ENCODE measurements at regions not wholly inside any gene's neighbourhood (a gene's known extent, or its start where the extent isn't known, plus 50 kb on each side); places are given as distances from the start of the nearest gene placed in this dataset.

DNA sequence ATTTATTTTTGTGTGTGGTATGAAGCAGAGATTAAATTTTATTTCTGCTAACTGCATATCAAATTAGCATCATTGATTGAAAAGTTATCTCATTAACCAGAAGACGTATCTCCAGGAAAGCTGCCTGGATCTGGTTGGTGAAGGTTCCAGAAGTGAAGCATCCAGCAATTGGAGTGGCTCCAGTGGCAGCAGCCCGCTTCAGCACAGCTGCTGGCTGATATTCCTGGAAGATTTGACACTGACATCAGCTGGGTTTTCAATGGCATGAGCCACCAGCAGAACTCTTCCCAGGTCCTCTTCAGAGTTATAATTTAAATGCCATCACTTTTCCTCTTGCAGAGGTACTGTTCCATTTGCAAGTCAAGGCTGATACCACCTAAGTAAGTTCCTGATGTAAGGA is 363.5 kb downstream of the BCKDHB start:
- DNase-seq = no peak
- Mint-ChIP-seq H3K27ac (no peak overlapping the region), H3K27me3 (ENCODE audit: insufficient read depth) (no peaks in the 10 kb centered on the region; the same call in none of the 2 replicates), H3K4me3 (no peak overlapping the region), H3K9me3 (no peaks in the 10 kb centered on the region), H3K4me1 (ENCODE audit: low read depth) (peaks cover 21% of the 10 kb centered on the region), H3K36me3 (ENCODE audit: low read depth) (no peaks in the 10 kb centered on the region)
- TF ChIP-seq, protein P1, sequence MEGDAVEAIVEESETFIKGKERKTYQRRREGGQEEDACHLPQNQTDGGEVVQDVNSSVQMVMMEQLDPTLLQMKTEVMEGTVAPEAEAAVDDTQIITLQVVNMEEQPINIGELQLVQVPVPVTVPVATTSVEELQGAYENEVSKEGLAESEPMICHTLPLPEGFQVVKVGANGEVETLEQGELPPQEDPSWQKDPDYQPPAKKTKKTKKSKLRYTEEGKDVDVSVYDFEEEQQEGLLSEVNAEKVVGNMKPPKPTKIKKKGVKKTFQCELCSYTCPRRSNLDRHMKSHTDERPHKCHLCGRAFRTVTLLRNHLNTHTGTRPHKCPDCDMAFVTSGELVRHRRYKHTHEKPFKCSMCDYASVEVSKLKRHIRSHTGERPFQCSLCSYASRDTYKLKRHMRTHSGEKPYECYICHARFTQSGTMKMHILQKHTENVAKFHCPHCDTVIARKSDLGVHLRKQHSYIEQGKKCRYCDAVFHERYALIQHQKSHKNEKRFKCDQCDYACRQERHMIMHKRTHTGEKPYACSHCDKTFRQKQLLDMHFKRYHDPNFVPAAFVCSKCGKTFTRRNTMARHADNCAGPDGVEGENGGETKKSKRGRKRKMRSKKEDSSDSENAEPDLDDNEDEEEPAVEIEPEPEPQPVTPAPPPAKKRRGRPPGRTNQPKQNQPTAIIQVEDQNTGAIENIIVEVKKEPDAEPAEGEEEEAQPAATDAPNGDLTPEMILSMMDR (IDR thresholded peaks at IDR 0.05) = no peak

DNA sequence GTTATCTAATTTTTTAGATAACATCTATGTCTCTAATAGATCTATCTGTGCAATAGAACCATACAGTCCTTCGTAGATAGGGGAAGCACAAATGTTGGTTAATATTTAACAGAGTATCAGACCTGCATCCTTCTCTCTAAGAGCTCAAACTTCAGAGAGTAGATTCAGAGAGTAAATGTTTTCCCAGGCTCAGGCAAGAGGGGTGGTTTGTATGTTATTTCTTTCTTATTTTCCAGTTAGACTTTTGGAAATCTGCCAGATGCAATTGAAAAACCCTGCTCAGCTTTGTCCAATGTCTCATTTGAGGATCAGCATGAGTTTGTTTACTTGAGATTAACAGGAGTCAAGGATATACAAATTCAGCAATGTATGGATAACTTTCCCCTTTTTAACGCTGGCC is 361.9 kb downstream of the BCKDHB start:
- Mint-ChIP-seq H3K9me3 (no peaks in the 10 kb centered on the region), H3K27me3 (ENCODE audit: insufficient read depth) (no peaks in the 10 kb centered on the region; the same call in none of the 2 replicates), H3K36me3 (ENCODE audit: low read depth) (no peaks in the 10 kb centered on the region)

DNA sequence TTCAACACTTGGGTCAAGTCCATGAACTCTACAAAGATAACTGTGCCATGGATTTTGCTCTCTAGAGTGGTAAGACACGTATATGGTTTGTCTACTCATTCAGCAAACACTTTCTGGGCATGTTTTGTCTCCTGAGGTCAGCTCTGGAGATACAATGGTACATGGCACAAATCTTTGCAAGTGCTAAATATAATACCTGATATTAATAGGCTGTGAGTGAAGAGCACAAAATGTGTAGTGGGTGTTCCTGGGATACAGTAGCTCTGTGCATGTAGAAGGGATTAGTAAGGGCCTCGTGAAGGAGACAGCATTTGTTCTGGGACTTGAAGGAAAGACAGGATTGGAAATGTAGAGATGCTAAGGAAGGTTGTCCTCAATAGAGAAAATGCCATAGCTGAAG is 360.9 kb downstream of the BCKDHB start:
- Mint-ChIP-seq H3K36me3 (ENCODE audit: low read depth) (no peaks in the 10 kb centered on the region), H3K27me3 (ENCODE audit: insufficient read depth) (no peaks in the 10 kb centered on the region; the same call in none of the 2 replicates), H3K4me1 (ENCODE audit: low read depth) (peaks cover 21% of the 10 kb centered on the region), H3K9me3 (no peaks in the 10 kb centered on the region), H3K4me3 (no peak overlapping the region), H3K27ac (no peak overlapping the region)
- no peak for DNase-seq
- TF ChIP-seq, protein P1 (IDR thresholded peaks at IDR 0.05) = no peak

More for the DNA sequence above, 361.9 kb downstream of the BCKDHB start:
- DNase-seq = no peak
- TF ChIP-seq, protein P1 (IDR thresholded peaks at IDR 0.05) = no peak
- H3K4me3 Mint-ChIP-seq = no peak overlapping the region
- no peak overlapping the region for H3K27ac Mint-ChIP-seq
- peaks cover 21% of the 10 kb centered on the region for H3K4me1 Mint-ChIP-seq (ENCODE audit: low read depth)

DNA sequence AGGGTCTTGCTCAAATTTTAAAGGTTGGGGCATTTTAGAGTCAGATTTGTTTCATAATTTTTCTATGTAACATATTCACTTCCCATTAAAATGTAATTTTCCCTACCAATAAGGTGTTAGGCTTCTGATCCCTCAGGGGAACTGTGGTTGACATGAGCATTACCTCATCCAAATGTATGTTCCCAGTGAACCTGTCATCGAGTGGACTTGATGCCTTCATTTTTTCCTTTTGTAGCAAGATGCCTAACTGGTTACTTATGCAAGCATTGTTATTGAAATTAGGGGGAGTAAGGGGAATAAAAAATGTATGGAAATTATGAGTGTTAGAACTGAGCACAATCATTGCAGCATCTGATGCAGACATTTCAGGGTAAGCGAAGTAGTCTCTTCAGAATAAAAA is 360.5 kb downstream of the BCKDHB start:
- DNase-seq = no peak
- H3K27me3 Mint-ChIP-seq (ENCODE audit: insufficient read depth) = no peaks in the 10 kb centered on the region; the same call in none of the 2 replicates
- no peaks in the 10 kb centered on the region for H3K9me3 Mint-ChIP-seq
- no peaks in the 10 kb centered on the region for H3K36me3 Mint-ChIP-seq (ENCODE audit: low read depth)
- no peak overlapping the region for H3K4me3 Mint-ChIP-seq
- H3K27ac Mint-ChIP-seq = no peak overlapping the region
- H3K4me1 Mint-ChIP-seq (ENCODE audit: low read depth) = peaks cover 17% of the 10 kb centered on the region
- TF ChIP-seq, protein P1 (IDR thresholded peaks at IDR 0.05) = no peak

DNA sequence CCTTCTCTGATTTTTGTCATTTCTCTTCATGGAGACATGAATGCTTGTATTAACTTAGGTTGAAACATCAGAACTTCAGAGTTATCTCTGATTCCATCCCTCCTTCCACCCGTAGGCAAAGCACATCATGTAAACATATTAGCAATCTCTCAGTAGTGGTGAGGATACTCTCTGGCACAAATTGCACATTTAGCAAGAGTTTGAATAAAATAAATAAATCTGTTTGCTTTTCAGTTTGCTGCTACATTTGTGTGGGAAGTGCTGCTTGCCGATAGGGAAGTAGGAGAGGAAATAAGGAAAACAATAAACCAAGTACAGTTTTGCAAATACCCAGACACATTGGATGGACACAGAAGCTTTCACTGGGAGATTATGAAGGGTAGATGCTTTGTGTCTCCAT is 359.0 kb downstream of the BCKDHB start:
- no peaks in the 10 kb centered on the region for H3K36me3 Mint-ChIP-seq (ENCODE audit: low read depth)
- H3K9me3 Mint-ChIP-seq = no peaks in the 10 kb centered on the region
- no peak overlapping the region for H3K4me3 Mint-ChIP-seq
- DNase-seq = no peak
- H3K27ac Mint-ChIP-seq = no peak overlapping the region
- no peaks in the 10 kb centered on the region; the same call in none of the 2 replicates for H3K27me3 Mint-ChIP-seq (ENCODE audit: insufficient read depth)
- TF ChIP-seq, protein P1 (IDR thresholded peaks at IDR 0.05) = no peak
- peaks cover 28% of the 10 kb centered on the region for H3K4me1 Mint-ChIP-seq (ENCODE audit: low read depth)

DNA sequence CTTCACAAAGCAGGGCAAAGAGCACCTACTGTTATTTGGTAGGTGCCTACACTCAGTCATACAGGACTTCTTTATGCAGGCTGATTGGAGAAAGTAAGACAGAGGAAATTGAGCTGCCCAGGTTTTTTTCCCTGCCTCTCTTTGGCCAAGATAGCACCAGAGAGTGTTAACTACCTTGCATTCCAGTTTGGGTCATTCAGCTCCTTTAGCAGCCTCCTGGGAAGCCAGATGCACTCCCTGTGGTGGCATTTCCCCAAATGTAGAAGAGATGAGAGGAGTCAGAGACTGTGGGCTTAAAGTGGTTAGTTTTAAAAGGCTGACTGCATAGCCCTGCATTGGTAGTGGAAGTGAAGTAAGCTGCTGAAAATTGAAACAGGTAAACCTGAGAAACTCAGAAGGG is 358.4 kb downstream of the BCKDHB start:
- no peaks in the 10 kb centered on the region for H3K36me3 Mint-ChIP-seq (ENCODE audit: low read depth)
- H3K27me3 Mint-ChIP-seq (ENCODE audit: insufficient read depth) = no peaks in the 10 kb centered on the region; the same call in none of the 2 replicates
- TF ChIP-seq, protein P1 (IDR thresholded peaks at IDR 0.05) = no peak
- H3K4me1 Mint-ChIP-seq (ENCODE audit: low read depth) = peaks cover 32% of the 10 kb centered on the region
- no peak for DNase-seq
- H3K27ac Mint-ChIP-seq = no peak overlapping the region
- no peaks in the 10 kb centered on the region for H3K9me3 Mint-ChIP-seq
- no peak overlapping the region for H3K4me3 Mint-ChIP-seq
